NCI-H146 treated with DMSO at 0.1 percent for 48 hours (cell line): ENCODE measurements at regions not wholly inside any gene's neighbourhood (a gene's known extent, or its start where the extent isn't known, plus 50 kb on each side); places are given as distances from the start of the nearest gene placed in this dataset.
"Not testable (repeated sequence)": the region's sequence is repeated elsewhere in the genome, so short reads cannot be mapped to it uniquely, and the experiment has no call there.

ENCODE experiments used
- DNase-seq: peaks from one replicate; lab custom pipeline; 2025; ENCODE audit not compliant: unreplicated experiment; lab: John Stamatoyannopoulos, UW

GRCh38 chr13:54573186-54573585 lies 1544.6 kb downstream of the OLFM4 start:
- DNase-seq: no peak

DNA sequence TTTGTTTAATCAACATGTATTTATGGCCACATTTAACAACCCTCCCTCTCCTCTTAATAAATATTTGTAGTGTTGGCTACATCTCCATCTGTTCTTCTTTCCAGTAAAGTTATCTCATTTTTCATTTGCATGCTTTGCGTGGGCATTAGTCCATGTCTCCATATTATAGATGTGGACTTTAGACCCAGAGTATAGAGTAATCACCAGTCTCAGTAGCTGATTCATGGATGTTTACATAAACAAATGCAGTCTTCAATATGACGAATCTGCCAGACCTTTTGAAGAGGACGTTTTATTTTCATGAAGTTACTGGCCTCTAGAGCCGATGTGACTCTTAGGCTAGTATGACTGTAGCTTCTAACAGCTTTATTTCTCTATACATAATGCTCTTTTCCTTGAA lies 1546.2 kb downstream of the OLFM4 start:
- DNase-seq: no peak

DNA sequence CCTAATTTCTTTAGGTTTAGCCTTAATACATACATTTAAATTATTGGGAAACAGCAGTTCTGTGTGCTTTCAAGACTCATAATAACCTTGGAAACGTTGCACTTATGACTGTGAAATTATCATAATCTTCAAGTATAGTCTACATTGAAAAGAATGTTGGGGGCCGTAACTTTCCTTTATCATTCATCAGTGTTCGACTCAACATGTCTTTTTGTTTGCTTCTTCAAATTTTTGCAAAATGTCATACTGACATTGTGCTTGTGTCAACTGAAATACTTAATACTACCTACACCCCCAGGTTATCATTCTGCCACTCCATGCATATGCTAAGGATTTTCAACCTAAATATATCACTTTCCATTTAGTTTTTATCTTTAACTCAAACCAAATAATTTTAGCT lies 1562.9 kb downstream of the OLFM4 start:
- DNase-seq: no peak

DNA sequence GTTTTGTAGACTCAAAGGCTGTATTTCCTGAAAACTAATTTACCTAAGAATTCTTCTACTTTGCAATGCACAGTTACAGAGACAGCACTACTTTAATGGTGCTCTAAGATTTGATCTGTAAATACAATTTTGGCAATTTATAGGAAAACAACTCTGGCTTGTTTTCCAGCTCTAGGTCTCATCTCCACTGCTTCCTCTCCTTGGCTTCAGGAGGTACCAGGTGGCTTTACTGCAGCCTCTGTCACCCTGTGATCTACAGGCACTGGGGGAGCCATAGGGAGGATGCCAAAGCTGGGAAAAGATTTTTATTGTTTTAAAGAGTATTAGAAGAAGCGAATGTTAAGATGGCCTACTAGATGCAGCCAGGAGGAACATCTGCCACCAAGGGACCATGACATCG lies 1563.6 kb downstream of the OLFM4 start:
- no peak for DNase-seq

DNA sequence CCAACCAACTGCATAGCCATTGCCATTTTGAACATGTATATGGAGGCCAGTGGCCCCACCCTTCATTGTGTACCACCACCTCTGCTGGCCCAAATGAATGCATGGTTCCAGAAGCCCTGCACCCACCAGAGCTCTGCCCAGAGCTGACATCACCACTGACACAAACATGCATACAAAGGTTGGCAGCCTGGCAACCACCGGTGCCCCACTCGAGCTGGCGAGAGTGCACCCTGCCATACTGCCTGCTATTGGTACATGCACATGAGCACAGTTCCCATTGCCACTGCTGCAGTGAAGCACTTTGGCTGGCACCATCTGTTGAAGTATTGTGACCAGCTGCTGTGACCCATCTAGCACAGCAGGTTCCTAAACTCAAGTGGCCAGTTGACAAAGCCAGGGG lies 1564.9 kb downstream of the OLFM4 start:
- no peak for DNase-seq

- DNase-seq: no peak
Observed at GRCh38 chr13:54597540-54598088, 1569.0 kb downstream of the OLFM4 start.

DNA sequence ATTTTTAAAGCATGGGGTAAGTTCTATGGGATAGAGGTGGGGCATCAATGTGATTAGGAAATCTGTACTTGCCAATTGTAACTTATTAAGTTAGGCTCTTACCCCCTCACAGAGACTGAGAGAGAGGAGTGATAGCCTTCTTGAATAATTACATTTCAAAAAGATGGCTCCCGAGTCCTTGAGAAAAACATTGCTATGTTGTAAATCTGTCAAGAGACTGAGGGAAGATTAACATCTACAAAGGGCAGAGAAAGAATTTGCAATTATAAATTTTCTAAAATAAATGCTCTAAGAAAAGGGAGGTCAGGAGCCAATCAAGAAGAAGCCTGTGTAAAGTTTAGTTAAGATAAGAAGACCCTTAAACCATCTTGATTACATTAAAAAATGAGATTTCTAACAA lies 1570.8 kb downstream of the OLFM4 start:
- DNase-seq: no peak

DNA sequence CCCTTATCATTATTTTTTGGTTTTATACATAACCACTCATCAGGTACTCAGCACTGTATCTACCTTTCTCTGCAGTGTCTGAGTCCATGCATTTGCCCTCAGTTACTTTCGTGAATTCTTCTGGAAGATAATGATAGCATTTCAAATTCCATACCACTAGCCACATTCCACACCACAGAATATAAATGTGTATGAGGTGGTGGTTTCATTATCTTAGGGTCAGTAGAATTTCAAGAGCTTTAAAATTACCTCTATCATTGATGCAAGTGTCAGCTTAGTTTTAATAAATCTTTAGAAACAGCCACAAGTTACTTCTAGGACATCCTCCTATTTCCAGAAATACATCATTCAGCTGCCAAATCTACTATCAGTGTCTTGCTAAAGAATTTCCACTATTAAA lies 1578.3 kb downstream of the OLFM4 start:
- no peak for DNase-seq

- DNase-seq: no peak
Observed at GRCh38 chr13:54607421-54607820, 1578.8 kb downstream of the OLFM4 start.

DNA sequence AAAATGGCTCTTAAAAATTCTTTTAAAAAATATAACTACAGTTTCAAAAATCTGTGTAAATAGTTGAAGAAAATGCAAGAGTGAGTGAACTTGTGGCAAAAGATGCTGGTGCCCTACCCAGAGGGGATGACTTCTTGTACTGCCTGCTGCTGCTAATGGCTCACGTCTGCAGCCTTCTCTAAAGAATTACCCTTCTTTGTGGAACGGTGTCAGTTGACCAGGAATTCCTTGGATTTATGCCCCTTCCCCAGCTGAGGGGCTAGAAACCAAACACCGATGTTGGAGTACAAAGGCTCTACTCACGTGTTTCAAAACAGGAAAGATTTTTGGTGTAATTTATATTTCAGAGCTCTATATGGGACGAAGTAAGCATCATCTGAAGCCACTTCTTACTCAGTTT lies 1582.8 kb downstream of the OLFM4 start:
- no peak for DNase-seq

DNA sequence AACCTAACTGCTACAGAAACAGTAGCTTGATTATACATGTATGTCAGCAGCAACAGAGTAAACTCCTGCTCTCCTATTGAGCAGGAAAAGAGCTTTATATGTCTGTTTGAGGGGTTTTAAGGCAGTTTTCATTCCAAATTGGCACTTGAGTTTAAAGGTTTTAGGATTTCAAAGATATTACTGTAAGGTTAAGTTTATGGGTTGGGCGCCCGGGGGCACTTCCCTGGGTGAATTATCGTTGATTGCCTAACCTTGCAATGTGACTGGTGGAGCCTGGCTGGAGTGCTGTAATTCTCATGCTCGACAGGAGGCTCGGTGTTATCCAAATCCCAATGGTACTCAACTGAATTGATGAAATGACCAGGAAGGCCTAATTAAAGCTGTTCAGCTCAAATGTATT lies 1586.1 kb downstream of the OLFM4 start:
- peak; percentile 75 for DNase-seq

- DNase-seq: not testable (repeated sequence)
Observed at GRCh38 chr13:54626504-54626903, 1597.9 kb downstream of the OLFM4 start.

- no peak for DNase-seq
Observed at GRCh38 chr13:54627646-54628372, 1599.2 kb downstream of the OLFM4 start.

- peak; percentile 31 for DNase-seq
Observed at GRCh38 chr13:54628383-54628782, 1599.8 kb downstream of the OLFM4 start.

DNA sequence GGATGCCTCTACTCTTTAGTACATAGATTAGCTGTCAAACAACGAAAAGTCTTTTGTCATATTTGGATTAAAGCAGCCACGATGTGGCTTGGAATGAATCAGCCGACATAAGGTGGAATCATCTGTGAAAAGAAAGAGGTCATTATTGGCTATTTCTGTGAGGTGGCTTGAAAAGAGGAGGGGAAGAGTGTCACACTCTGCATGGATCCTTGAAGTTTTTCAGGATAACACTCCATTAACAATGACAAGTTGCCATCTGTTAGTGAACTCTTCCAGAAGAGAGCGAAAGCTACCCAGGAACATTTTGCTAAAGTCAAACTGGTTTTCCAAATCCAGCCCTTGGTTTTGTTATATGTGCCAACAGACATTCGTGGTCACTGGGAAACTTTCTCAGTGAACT lies 1604.8 kb downstream of the OLFM4 start:
- no peak for DNase-seq

GRCh38 chr13:54636231-54636630 lies 1607.6 kb downstream of the OLFM4 start:
- DNase-seq: no peak

DNA sequence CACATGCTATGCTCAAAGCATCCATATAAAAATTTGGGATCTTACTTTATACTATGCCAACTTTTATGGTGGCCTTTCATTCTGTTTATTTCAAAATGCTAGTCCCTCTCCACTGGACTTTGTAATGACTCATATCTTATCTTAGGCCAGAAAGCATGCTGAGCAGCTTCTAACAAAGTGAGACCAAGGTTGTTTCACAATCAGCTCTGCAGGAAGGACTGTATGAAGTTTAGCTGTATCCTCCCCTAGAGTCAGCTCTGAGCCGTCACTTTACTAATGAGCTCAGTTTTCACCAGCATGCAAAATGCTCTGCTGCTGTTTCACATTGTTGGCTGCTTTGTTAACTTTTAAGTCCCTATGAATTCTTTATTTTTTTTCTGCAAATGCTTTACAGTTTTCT lies 1608.8 kb downstream of the OLFM4 start:
- DNase-seq: no peak

- DNase-seq: no peak
Observed at GRCh38 chr13:54640719-54641118, 1612.1 kb downstream of the OLFM4 start.

DNA sequence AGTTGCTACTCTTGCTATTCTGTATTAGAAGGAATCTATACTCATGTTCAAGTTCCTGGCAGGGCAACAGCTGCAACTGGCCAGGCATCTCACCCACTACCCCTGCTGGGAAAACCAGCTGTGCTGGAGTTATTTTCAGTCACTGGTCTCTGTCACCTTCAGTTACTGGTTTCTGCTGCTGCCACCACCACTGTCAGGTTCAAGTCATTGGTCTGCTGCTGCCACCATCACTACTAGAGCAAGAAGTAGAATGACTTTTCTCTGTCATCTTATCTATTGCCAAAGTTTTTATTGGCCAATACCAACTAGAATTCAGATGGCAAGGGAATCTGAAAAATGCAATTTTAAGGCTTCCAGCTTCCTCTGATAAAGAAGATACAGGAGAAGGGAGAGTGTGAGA lies 1615.2 kb downstream of the OLFM4 start:
- DNase-seq: no peak

DNA sequence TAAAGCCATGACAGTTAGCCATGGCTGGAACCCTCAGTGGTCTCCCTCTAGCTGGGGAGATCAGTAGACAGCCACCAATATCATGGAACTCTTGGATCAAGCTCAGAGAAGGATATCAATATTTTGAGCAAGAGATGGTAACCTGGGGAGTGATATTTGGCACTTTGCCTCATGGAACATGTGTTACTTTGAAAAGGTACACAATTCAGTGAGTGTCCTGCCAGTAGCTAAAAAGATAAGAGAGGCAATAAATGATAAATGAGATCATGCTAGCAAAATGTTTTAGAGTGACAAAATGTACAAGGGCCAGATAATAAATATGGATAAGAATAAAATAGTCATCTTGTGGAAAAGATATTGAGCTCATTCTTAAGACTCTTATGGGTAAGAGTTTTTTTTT lies 1618.7 kb downstream of the OLFM4 start:
- no peak for DNase-seq

GRCh38 chr13:54657588-54657987 lies 1629.0 kb downstream of the OLFM4 start:
- DNase-seq: no peak

DNA sequence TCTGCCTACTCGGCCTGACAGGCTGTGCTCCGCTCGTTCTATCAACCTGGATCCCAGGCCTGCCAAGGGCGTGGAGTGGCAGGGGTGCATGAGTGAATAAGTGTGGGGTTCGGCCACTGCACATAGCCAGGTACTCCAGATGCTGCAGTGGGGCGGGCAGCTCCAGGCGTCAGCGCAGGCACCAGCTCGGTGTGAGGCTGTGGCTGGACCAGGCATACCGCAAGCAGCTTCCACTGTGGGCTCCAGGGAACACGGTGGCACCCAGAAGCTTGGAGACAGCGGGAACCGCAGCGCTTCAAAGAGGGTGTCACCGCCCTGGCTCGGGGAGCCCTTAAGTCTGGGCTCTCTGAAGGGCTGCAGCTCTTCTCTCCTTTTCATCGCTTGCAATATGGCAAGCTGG lies 1630.2 kb downstream of the OLFM4 start:
- DNase-seq: no peak

GRCh38 chr13:54660277-54660676 lies 1631.7 kb downstream of the OLFM4 start:
- no peak for DNase-seq
